ENCODE measurements at regions not wholly inside any gene's neighbourhood (a gene's known extent, or its start where the extent isn't known, plus 50 kb on each side); places are given as distances from the start of the nearest gene placed in this dataset.

GRCh38 chr17:77435272-77436057 lies 294.7 kb downstream of the SEC14L1 start:
- no peak for TF ChIP-seq CTCF (IDR thresholded peaks at IDR 0.05)
- TF ChIP-seq POLR2AphosphoS5 (IDR thresholded peaks at IDR 0.05) = no peak
- TF ChIP-seq POLR2A (IDR thresholded peaks at IDR 0.05; ENCODE audit: low read depth) = no peak
